ENCODE measurements at regions not wholly inside any gene's neighbourhood (a gene's known extent, or its start where the extent isn't known, plus 50 kb on each side); places are given as distances from the start of the nearest gene placed in this dataset.

DNA sequence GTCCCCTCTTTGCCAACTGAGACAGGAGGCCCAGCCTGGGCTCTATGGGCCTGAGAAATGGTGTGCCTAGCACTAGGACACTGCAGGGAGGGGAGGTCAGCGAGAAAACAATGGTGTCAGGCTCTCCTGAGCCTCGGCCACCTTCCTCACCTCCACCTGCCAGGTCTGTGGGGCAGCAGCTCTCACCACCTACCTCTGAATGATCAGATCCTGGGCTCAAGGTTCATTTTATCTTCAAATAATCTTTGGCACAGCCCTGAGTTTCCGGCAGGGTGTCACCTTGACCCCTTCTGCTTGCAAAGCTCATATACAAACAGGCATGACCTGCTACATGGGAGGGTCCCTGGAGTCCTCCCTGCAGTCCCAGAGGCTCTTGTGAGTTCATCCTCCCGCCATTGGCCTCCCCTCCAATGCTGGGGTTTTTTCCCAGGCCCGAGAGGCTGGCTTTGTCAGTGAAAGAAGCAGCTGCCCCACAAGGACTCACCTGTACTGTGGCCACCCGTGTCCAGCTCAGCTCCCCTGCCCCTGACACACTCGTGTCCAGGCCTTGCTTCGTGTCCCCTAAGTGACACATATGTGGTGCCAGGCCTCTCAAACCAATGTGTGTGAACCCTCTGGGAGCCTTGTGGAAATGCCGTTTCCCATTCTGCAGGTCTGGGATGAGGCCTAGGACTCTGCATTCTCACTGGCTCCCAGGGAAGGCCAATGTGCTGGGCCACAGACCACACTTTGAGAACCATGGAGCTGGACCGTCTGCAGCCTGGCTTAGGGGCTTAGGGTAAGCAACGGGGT, 176.8 kb upstream of the CIBAR2 start (continued):
- TF ChIP-seq, protein P1, sequence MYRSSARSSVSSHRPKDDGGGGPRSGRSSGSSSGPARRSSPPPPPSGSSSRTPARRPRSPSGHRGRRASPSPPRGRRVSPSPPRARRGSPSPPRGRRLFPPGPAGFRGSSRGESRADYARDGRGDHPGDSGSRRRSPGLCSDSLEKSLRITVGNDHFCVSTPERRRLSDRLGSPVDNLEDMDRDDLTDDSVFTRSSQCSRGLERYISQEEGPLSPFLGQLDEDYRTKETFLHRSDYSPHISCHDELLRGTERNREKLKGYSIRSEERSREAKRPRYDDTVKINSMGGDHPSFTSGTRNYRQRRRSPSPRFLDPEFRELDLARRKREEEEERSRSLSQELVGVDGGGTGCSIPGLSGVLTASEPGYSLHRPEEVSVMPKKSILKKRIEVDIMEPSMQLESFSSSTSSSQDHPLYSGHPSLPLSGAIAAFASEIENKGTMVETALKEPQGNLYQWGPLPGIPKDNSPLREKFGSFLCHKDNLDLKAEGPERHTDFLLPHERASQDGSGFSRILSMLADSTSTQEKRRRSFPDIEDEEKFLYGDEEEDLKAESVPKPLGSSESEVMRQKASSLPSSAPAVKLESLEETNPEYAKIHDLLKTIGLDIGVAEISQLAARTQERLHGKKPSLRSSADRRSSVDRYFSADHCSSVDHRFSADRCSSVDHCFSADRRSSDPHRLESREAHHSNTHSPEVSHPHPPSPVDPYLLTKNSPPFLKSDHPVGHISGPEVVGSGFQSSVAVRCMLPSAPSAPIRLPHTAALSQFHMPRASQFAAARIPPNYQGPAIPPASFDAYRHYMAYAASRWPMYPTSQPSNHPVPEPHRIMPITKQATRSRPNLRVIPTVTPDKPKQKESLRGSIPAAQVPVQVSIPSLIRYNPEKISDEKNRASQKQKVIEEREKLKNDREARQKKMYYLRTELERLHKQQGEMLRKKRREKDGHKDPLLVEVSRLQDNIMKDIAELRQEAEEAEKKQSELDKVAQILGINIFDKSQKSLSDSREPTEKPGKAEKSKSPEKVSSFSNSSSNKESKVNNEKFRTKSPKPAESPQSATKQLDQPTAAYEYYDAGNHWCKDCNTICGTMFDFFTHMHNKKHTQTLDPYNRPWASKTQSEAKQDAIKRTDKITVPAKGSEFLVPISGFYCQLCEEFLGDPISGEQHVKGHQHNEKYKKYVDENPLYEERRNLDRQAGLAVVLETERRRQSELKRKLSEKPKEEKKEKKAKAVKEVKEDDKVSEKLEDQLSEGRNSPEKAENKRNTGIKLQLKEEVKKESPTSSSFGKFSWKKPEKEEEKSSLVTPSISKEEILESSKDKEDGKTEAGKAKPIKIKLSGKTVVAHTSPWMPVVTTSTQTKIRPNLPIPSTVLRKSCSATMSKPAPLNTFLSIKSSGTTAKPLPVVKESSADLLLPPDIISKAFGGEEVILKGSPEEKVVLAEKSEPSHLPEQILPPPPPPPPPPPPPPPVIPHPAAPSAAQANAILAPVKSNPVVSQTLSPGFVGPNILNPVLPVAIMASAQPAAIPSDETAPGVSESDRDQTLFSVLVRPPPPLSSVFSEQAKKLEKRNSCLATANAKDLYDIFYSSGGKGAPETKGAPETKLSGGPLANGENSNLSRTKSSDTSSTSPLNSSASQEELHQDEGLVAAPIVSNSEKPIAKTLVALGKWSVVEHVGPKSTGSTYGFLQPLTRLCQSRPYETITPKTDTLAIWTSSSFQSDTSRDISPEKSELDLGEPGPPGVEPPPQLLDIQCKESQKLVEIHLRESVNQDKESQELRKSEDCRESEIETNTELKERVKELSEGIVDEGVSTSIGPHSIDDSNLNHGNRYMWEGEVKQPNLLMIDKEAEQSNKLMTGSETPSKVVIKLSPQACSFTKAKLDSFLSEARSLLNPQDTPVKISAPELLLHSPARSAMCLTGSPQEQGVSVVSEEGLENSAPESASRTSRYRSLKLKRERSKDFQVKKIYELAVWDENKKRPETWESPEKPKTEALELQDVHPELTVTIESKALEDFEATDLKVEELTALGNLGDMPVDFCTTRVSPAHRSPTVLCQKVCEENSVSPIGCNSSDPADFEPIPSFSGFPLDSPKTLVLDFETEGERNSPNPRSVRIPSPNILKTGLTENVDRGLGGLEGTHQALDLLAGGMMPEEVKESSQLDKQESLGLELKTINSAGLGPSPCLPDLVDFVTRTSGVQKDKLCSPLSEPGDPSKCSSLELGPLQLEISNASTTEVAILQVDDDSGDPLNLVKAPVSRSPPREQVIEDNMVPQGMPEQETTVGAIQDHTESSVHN (CRISPR knock-in tag; IDR thresholded peaks at IDR 0.05) = no peak
- no peak for TF ChIP-seq HOXA9 (CRISPR knock-in tag; IDR thresholded peaks at IDR 0.05; ENCODE audit: borderline replicate concordance)
- TF ChIP-seq RAD21 (CRISPR knock-in tag; IDR thresholded peaks at IDR 0.05) = no peak
- peak; percentile 17; the same call in 1 of the 2 replicates for TF ChIP-seq RBAK (CRISPR knock-in tag; IDR thresholded peaks at IDR 0.05)
- no peak for TF ChIP-seq U2AF1 (optimal IDR thresholded peaks at IDR 0.05; ENCODE audit: low read depth, low read length)
- TF ChIP-seq, protein P2, sequence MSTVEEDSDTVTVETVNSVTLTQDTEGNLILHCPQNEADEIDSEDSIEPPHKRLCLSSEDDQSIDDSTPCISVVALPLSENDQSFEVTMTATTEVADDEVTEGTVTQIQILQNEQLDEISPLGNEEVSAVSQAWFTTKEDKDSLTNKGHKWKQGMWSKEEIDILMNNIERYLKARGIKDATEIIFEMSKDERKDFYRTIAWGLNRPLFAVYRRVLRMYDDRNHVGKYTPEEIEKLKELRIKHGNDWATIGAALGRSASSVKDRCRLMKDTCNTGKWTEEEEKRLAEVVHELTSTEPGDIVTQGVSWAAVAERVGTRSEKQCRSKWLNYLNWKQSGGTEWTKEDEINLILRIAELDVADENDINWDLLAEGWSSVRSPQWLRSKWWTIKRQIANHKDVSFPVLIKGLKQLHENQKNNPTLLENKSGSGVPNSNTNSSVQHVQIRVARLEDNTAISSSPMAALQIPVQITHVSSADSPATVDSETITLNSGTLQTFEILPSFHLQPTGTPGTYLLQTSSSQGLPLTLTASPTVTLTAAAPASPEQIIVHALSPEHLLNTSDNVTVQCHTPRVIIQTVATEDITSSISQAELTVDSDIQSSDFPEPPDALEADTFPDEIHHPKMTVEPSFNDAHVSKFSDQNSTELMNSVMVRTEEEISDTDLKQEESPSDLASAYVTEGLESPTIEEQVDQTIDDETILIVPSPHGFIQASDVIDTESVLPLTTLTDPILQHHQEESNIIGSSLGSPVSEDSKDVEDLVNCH (CRISPR knock-in tag; IDR thresholded peaks at IDR 0.05) = no peak
- TF ChIP-seq LCORL (IDR thresholded peaks at IDR 0.05) = no peak
- TF ChIP-seq LCORL (CRISPR knock-in tag; IDR thresholded peaks at IDR 0.05) = peak; percentile 93
- TF ChIP-seq SMC3 (IDR thresholded peaks at IDR 0.05; ENCODE audit: low read length) = no peak
- no peak for TF ChIP-seq ZNF549 (CRISPR knock-in tag; IDR thresholded peaks at IDR 0.05)
- peak; percentile 83 for TF ChIP-seq ZNF350 (CRISPR knock-in tag; IDR thresholded peaks at IDR 0.05; ENCODE audit: borderline replicate concordance, low read depth)
- TF ChIP-seq SALL2 (CRISPR knock-in tag; IDR thresholded peaks at IDR 0.05) = no peak
- TF ChIP-seq, protein P3, sequence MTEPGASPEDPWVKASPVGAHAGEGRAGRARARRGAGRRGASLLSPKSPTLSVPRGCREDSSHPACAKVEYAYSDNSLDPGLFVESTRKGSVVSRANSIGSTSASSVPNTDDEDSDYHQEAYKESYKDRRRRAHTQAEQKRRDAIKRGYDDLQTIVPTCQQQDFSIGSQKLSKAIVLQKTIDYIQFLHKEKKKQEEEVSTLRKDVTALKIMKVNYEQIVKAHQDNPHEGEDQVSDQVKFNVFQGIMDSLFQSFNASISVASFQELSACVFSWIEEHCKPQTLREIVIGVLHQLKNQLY (CRISPR knock-in tag; IDR thresholded peaks at IDR 0.05) = peak; percentile 84
- no peak for TF ChIP-seq HNRNPL (IDR thresholded peaks at IDR 0.05; ENCODE audit: low read depth, low read length)
- TF ChIP-seq, protein P4, sequence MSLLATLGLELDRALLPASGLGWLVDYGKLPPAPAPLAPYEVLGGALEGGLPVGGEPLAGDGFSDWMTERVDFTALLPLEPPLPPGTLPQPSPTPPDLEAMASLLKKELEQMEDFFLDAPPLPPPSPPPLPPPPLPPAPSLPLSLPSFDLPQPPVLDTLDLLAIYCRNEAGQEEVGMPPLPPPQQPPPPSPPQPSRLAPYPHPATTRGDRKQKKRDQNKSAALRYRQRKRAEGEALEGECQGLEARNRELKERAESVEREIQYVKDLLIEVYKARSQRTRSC (CRISPR knock-in tag; IDR thresholded peaks at IDR 0.05; ENCODE audit: low read depth) = peak; percentile 57; the same call in 1 of the 2 replicates
- peak; percentile 19; the same call in 1 of the 2 replicates for TF ChIP-seq ZNF501 (CRISPR knock-in tag; IDR thresholded peaks at IDR 0.05)
- TF ChIP-seq ZNF253 (CRISPR knock-in tag; IDR thresholded peaks at IDR 0.05; ENCODE audit: borderline replicate concordance) = no peak
- no peak for TF ChIP-seq MAFF (IDR thresholded peaks at IDR 0.05; ENCODE audit: low read depth, low read length)
- TF ChIP-seq SETDB1 (CRISPR knock-in tag; IDR thresholded peaks at IDR 0.05; ENCODE audit: borderline replicate concordance) = no peak
